A172 (cell line): ENCODE measurements at regions not wholly inside any gene's neighbourhood (a gene's known extent, or its start where the extent isn't known, plus 50 kb on each side); places are given as distances from the start of the nearest gene placed in this dataset.

ENCODE experiments used
- DNase-seq: peaks from one replicate; pipeline ENCODE4 v3.0.0-alpha.2; 2015; ENCODE audit warnings: low spot score

- no peak for DNase-seq
Measured at GRCh38 chr6:155599160-155599559, 143.5 kb upstream of the NOX3 start.

GRCh38 chr6:155595284-155595683 lies 139.6 kb upstream of the NOX3 start:
- DNase-seq: no peak

GRCh38 chr6:155591741-155592140 lies 136.1 kb upstream of the NOX3 start:
- DNase-seq: no peak

GRCh38 chr6:155589190-155589589 lies 133.6 kb upstream of the NOX3 start:
- DNase-seq: no peak

GRCh38 chr6:155587817-155588216 lies 132.2 kb upstream of the NOX3 start:
- DNase-seq: no peak

- no peak for DNase-seq
Measured at GRCh38 chr6:155586090-155586489, 130.5 kb upstream of the NOX3 start.

- no peak for DNase-seq
Measured at GRCh38 chr6:155584006-155584405, 128.4 kb upstream of the NOX3 start.

GRCh38 chr6:155582016-155582991 lies 126.7 kb upstream of the NOX3 start:
- DNase-seq: no peak

GRCh38 chr6:155580904-155581303 lies 125.3 kb upstream of the NOX3 start:
- no peak for DNase-seq

GRCh38 chr6:155578251-155578650 lies 122.6 kb upstream of the NOX3 start:
- no peak for DNase-seq

- no peak for DNase-seq
Measured at GRCh38 chr6:155561966-155562364, 106.3 kb upstream of the NOX3 start.

GRCh38 chr6:155561257-155561965 lies 105.8 kb upstream of the NOX3 start:
- DNase-seq: no peak

- DNase-seq: no peak
Measured at GRCh38 chr6:155549928-155550327, 94.3 kb upstream of the NOX3 start.

- DNase-seq: no peak
Measured at GRCh38 chr6:155549028-155549798, 93.6 kb upstream of the NOX3 start.

GRCh38 chr6:155548576-155548975 lies 92.9 kb upstream of the NOX3 start:
- DNase-seq: no peak

- no peak for DNase-seq
Measured at GRCh38 chr6:155544677-155545076, 89.0 kb upstream of the NOX3 start.

GRCh38 chr6:155543166-155543847 lies 87.7 kb upstream of the NOX3 start:
- DNase-seq: no peak

- no peak for DNase-seq
Measured at GRCh38 chr6:155542036-155542435, 86.4 kb upstream of the NOX3 start.

- DNase-seq: no peak
Measured at GRCh38 chr6:155538708-155539390, 83.2 kb upstream of the NOX3 start.

GRCh38 chr6:155534678-155535077 lies 79.0 kb upstream of the NOX3 start:
- DNase-seq: no peak

GRCh38 chr6:155530219-155530834 lies 74.7 kb upstream of the NOX3 start:
- peak; percentile 34 for DNase-seq
